GM19468 (cell line): ENCODE measurements at regions not wholly inside any gene's neighbourhood (a gene's known extent, or its start where the extent isn't known, plus 50 kb on each side); places are given as distances from the start of the nearest gene placed in this dataset.

ENCODE experiments used
- ATAC-seq: cut with Tn5 transposase; IDR thresholded peaks from one replicate; pipeline ENCODE4 v1.9.1; 2021; ENCODE audit warnings: mild to moderate bottlenecking, moderate library complexity, moderate number of reproducible peaks; ENCODE audit not compliant: unreplicated experiment; ENCODE audit errors: extremely low read depth

DNA sequence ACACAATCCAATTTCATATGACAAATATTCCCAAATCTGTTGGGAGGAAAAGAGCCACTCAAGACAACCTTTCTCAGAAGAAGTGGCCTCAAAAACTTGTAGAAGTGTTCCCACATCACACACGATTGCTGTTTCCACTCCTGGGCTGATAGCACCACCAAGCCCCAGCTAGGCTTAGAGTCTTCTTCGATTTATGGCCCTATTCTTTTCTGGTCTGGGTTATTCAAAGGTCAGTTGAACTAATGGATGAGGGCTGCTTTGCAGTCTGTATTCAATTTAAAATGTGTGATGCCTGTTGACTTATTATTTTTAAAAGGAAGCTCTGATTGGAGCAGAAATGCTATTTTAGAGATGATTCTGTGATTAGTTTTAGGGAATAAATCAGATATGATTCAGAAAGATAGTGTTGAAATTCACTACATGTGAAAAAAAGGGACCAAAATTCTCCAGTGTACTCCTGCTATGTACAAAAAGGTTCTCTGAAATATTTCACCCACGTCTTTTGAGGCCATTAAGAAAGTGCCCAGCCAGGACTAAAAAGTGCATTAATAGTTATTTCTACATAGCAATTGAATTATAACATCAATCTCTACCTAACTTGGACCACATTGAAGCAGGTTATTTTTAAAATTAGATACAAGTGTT, 57.3 kb upstream of the SPON1 start:
- no peak for ATAC-seq

DNA sequence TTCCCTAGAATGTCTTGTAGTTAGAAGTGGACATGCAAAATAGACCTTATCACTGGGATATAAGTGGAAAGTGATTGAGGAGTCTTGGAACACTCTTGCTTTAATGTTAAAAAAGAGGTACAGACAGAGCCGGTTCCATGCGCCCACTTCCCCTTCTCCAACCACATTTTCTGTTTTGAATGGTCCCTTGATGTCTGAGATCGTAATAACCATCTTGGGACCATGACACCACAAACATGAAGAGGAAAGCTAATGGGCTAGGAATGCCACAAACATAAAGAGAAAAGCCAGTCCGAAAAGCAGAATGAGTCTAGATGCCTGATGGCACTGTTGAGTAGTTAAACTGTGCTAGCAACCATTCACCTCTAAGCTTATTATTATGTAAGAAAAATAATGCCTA, 54.8 kb upstream of the SPON1 start:
- no peak for ATAC-seq

DNA sequence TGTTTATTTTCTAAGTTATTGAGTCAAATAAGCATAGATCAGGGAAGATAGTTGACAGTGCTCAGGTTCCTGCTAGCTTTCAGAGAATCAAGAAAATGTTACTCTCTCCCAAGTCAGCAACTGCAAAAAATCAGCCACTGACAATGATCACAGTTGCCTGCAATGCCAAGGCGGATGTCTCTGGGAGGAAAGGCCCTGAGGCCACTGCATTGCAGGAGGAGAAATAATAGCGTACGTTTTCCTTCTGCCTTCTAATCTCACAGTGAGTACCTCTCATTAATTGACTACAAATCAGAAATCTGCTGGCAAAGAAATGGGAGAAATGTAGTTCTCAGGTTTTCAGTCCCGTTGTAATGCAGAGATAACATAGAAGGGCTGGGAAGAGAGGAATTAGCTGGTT, 54.0 kb upstream of the SPON1 start:
- no peak for ATAC-seq
